ENCODE measurements at regions not wholly inside any gene's neighbourhood (a gene's known extent, or its start where the extent isn't known, plus 50 kb on each side); places are given as distances from the start of the nearest gene placed in this dataset.

DNA sequence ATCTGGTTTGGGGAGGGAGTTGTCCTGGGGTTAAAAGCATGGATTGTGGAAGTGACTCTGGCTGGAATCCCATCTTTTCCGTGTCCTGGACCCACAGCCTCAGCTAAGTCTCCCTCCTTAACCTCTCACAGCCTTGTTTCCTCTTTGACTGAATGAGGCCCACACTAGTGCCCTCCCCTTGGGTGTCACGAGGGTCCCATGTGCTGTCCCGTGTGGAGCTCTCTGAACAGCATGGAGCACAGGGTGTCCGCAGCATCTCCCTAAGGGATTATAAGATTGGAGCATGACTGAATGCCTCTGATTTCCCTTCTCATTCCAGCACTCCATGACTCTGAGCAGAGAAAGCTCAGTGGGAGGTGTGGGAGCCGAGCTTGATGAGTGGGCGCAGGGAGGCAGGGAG lies 182.5 kb downstream of the TEX29 start:
- DNase-seq = no peak

- DNase-seq = no peak
Measured at GRCh38 chr13:111503376-111503775, 182.9 kb downstream of the TEX29 start.

- DNase-seq = no peak
Measured at GRCh38 chr13:111503905-111504695, 183.7 kb downstream of the TEX29 start.

DNA sequence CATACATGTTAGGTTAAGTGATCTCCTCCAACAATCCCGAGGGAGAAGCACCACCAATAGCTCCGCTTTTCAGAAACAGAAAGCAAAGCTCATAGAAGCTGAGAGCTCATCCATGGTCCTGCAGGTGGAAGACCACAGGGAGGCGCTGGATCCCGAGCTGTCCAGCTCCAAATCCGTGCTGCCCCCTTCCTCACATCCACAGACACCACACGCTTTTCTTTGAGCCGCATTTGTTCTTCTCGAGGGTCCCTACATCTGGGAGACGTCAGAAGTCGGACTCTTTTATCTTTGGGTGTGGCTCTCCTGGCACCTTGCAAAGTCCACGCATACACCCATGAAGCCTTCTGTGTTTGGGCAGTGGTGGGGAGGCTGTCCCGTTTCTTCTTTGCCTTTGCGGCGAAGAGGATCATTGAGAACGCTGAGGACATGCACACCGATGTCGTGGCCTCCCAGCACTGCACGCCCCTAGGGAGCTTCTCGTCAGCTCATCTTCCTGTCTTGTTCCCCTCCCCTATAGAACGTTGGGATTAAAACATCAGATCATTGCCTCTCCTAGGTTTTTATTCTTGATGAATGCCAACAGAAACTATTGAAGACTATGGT lies 184.8 kb downstream of the TEX29 start:
- DNase-seq = no peak

DNA sequence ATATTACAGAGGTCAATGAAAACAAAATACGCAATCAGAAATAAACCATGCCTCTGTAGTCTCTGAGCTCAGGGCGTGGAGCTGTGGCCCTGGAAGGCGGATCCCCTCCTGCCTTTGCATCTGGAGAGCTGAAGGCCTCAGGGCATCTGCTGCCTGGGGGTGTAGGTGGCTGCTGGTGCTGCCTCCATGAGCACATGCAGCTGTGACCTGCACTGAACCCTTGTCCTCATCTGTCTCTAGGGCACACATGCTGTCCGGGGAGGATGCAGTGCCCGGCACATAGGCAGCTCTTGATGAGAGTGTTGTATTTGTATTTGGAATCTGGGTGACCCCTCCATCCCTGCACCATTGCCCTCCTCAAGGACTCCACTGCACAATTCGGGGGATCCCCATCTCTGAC lies 185.7 kb downstream of the TEX29 start:
- DNase-seq = no peak

GRCh38 chr13:111506621-111507020 lies 186.2 kb downstream of the TEX29 start:
- DNase-seq = no peak

DNA sequence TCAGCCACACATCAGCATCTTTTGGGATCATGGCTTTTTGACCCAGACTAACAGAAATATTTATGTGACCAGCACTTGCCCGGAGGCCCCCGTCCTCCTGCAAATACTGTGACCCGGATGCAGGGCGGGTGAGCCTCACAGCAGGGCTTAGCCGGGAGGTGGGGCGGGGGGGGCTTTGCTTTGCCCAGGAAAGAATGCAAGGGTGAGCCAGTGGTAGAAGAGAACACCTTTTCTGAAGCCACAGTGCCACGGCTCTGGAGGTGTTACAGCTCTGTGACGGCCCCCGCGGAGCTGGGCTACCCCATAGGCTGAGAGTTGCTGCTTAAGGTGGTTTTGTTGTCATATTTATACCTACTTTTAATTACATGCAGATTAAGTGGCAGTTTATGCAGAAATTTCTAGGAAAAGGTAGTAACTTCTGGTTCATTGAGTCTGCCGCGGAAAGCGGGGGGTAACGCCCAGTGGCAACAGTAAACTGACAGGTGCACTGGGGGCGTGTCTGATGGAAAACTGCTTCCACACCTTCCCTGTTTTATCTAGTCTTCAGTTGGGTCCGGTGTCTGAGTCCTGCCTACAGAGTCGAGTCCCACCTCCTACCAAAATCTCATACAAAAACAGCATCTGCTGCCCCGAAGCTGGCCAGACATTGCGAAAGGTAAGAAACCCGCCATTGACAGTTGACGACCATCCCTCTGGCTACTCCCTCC lies 187.9 kb downstream of the TEX29 start:
- no peak for DNase-seq

DNA sequence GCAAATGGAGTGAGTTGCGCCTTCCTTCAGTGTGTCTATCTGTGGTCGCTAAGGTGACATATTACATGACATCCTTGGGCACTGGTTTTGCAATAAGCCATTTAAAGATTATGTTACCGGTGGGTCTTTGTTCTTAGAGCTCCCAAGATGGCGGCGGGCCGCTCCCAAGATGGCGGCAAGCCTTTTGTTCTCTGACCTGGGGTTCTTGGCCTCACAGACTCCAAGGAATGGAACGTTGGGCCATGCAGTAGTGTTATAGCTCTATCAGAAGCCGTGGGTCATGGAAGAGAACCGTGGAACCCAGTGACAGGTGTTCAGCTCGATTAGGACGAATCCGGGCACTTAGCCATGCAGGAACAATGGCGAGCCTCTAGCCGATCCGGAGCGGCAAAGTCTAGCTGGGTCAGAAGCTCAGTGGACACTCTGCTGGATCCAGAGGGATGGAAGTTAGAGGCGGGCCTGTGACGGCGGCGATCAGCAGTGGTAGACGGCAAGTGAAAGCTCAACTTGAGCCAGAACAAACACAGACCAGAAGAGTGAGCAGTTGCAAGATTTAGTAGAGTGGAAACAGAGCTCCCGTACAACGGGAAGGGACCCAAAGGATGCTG lies 188.6 kb downstream of the TEX29 start:
- DNase-seq = no peak

DNA sequence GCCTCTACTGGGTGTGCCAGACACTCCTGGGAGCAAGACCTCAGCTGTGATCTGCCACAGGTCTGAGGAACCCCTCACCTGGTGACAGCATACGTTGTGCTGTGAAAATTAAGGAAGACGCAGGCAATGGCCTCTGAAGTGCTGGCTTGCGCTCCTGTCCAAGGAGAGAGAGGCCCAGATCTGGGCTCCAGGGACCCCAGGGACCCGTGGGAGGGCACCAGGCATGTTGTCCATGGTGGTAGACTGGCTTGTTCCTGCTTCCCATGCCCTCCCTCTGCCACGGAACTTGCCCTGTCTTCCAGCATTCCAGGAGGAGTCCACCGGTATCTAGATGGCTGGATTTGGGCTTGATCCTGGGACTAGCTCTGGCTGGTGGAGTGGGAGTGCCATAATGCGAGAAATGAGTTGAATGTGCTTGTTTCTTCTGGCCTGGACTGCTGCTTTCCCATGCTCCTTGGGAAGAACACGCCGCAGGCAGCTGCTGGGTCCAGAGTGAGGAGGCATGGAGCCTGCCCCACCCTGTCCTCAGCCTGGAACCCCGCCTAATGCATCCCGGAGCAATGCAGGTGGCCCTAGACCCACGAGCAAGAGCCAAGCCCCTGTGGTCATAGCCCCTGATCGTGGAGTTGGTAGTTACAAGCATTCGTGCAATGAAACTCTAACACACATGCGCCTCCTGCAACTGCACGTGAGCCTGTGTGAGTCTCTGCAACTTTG lies 190.2 kb downstream of the TEX29 start:
- DNase-seq = no peak

GRCh38 chr13:111511219-111511732 lies 190.8 kb downstream of the TEX29 start:
- no peak for DNase-seq

DNA sequence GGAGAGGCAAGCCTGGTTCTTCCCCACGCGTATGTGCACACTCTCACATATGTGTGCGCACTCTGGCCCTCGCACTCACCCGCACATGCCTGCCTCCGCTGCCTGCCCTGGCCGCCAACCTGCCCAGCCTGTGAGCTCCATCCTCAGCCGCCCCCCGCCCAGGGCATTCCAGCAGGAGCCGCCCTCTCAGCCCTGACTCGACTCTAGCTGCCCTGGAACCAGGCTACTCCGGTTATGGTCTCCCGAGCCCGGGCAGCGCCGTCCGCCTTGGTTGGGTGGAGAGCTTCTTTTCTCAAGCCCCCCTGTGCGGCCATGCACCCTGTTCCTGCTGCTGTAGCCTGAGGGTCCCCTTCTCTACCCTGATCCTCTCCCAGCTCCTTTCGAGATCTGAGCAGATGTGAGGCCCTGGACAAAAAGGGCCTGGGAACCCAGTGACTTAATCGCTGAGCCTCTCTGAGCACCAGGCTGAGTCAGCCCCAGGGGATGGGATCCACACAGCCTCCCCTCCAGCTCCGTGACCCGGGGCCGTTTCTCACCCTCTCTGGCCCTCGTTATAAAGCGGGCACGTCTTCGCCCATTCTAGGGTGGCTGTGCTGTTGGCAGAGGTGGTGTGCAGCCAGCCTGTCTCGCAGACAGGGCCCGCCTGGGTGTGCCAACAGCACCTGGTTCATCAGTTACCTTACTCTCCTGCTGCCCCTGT lies 191.5 kb downstream of the TEX29 start:
- no peak for DNase-seq

DNA sequence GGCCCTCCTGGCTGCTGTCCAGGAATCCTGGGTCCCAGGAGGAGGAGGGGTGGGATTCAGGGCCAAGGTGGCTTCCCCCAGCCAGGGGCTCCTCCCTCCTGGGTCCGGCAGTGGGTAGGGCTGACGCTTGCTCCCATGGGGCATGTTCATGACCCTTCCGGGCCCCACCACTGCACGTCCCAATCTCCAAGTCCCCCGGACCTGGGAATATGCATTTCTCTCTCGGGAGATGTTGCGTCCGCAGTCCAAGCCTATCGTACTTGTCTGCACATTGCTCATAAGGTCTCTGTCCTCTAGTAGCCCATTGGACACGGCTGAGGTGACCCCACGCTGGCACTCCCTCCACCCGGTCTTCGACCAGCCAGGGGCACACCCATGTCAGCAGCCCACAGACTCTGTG lies 192.3 kb downstream of the TEX29 start:
- DNase-seq = no peak

- DNase-seq = no peak
Measured at GRCh38 chr13:111513766-111514609, 193.5 kb downstream of the TEX29 start.

DNA sequence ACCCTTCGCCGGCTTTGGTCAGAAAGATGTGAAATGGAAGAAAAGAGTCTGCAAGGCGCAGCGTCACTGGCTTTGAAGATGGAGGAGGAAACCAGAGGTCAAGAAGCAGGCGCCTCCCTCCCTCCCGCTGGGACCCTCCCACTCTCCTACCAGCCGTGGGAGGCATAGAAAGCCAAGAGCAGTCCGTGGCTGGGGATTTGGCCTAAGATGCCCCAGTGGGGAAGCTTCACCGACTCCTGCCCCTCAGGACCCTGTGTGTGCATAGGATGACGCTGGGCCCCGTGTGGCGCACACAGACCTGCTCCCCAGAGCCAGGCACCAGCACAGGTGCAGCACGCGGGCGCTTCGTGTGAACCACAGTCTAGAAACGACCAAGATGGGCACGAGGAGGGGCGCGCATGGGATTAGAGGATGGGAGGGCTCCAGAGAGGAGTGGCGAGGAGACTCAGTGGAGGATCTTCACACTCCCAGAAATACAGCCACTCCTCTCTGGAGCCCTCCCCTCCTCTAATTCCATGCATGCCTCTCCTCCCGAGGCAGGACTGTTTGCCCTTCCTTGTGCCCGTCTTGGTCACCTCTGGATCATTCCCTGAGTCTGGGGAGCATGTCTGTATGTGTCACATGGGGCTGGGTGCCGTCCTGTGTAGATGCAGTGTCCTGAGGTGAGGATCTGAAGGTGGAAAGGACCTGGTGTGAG lies 194.3 kb downstream of the TEX29 start:
- DNase-seq = no peak

GRCh38 chr13:111515307-111515617 lies 194.8 kb downstream of the TEX29 start:
- DNase-seq = no peak

- DNase-seq = no peak
Measured at GRCh38 chr13:111515635-111516034, 195.2 kb downstream of the TEX29 start.

DNA sequence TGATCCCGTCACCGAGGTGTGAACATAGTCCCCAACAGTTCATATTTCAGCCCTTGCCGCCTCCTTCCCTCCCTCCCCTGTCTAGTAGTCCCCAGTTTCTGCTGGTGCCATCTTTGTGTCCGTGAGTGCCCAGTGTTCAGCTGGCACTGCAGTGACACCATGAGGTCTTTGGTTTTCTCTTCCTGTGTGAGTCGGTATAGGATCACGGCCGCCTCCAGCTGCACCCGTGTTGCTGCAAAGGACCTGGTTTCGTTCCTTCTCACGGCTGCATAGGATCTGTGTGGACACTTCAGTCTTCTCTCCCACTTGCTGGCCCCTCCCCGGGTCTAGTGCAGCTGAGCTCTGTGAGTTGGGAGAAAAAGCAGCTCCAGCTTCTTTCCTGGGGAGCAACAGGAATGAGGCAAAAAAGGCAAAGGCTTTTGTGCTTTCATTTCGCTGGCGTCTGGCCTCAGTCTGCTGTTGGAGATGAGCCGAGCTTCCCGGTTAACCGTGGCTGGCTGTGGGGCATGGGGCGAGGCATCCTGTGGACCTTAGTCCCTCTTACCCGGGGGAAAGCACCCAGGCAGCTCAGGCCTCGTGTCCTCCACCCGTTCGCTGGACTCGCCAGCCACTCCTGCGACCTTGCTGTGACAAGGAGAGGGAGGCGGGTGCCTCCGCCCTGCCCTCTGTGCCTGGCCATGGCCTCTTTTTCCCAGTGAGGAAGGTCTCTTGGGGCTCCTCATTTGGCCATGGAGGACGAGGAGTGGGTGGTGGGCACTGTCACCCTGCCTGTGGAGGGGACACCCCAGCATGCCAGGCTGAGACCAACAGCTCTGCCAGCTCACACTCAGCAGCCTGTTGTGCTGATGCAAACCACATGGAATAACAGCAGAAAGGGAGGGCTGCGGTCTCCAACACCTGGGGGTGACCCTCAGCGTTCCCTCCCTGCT lies 196.5 kb downstream of the TEX29 start:
- no peak for DNase-seq

- DNase-seq = no peak
Measured at GRCh38 chr13:111517641-111518010, 197.2 kb downstream of the TEX29 start.

- DNase-seq = no peak
Measured at GRCh38 chr13:111518161-111518792, 197.8 kb downstream of the TEX29 start.

Data from activated naive CD4-positive, alpha-beta T cell (primary cell).